HG02870 (cell line): ENCODE measurements at regions not wholly inside any gene's neighbourhood (a gene's known extent, or its start where the extent isn't known, plus 50 kb on each side); places are given as distances from the start of the nearest gene placed in this dataset.
"Not testable (repeated sequence)": the region's sequence is repeated elsewhere in the genome, so short reads cannot be mapped to it uniquely, and the experiment has no call there.

Experiments used
- ATAC-seq: cut with Tn5 transposase; IDR thresholded peaks from one replicate; pipeline ENCODE4 v1.9.1; 2021; ENCODE audit warnings: mild to moderate bottlenecking, moderate library complexity; ENCODE audit not compliant: unreplicated experiment

GRCh38 chr11:13216711-13217075 is 60.9 kb upstream of the BMAL1 start:
- no peak for ATAC-seq

GRCh38 chr11:13218685-13219084 is 58.9 kb upstream of the BMAL1 start:
- ATAC-seq = not testable (repeated sequence)

GRCh38 chr11:13220148-13220547 is 57.4 kb upstream of the BMAL1 start:
- no peak for ATAC-seq

GRCh38 chr11:13221722-13222121 is 55.9 kb upstream of the BMAL1 start:
- ATAC-seq = no peak

GRCh38 chr11:13222285-13222684 is 55.3 kb upstream of the BMAL1 start:
- no peak for ATAC-seq

GRCh38 chr11:13223112-13223511 is 54.5 kb upstream of the BMAL1 start:
- no peak for ATAC-seq

- no peak for ATAC-seq
These were observed 53.3 kb upstream of the BMAL1 start for GRCh38 chr11:13224324-13224723.

GRCh38 chr11:13225038-13226001 is 52.3 kb upstream of the BMAL1 start:
- no peak for ATAC-seq

- ATAC-seq = no peak
These were observed 49.8 kb upstream of the BMAL1 start for GRCh38 chr11:13227676-13228255.
